GM12892 (cell line): ENCODE measurements at regions not wholly inside any gene's neighbourhood (a gene's known extent, or its start where the extent isn't known, plus 50 kb on each side); places are given as distances from the start of the nearest gene placed in this dataset.

Source experiments
- POLR2A ChIP-seq: IDR thresholded peaks from 2 replicates; pipeline ENCODE4 v1.6.1; 2011; ENCODE audit warnings: low read depth, low read length, control low read depth
- POLR2AphosphoS5 ChIP-seq: IDR thresholded peaks from 2 replicates; pipeline ENCODE4 v1.6.1; 2011; ENCODE audit warnings: low read depth, low read length, control low read depth
- TAF1 ChIP-seq: IDR thresholded peaks from 2 replicates; pipeline ENCODE4 v1.6.1; 2011; ENCODE audit warnings: low read depth, mild to moderate bottlenecking, control low read depth, low read length, borderline replicate concordance

DNA sequence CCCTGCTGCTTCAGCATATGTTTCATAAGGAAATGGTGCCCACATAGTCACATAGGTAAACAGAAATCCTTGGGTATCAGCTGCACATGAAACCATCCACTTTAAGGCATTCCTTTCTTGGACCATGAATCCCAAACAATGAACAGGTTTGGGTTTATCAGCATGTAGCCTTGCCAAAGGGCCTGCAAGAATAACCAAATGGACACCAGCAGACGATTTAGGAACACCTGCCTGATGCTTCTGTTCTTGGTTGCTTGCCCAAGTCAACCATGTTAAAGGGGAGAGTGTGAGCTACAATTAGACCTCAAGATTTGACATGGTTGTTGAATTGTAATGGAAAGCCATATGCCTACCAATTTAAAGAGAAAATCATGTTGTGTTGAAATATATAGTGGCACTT lies 1342.7 kb upstream of the PIK3C3 start:
- TF ChIP-seq POLR2AphosphoS5 (no peak), POLR2A (no peak), TAF1 (no peak)
